GM21360 (cell line): ENCODE measurements at regions not wholly inside any gene's neighbourhood (a gene's known extent, or its start where the extent isn't known, plus 50 kb on each side); places are given as distances from the start of the nearest gene placed in this dataset.
"Not testable (repeated sequence)": the region's sequence is repeated elsewhere in the genome, so short reads cannot be mapped to it uniquely, and the experiment has no call there.

Source experiments
- ATAC-seq: cut with Tn5 transposase; IDR thresholded peaks from one replicate; pipeline ENCODE4 v1.9.1; 2021; ENCODE audit warnings: mild to moderate bottlenecking, moderate library complexity; ENCODE audit not compliant: unreplicated experiment

DNA sequence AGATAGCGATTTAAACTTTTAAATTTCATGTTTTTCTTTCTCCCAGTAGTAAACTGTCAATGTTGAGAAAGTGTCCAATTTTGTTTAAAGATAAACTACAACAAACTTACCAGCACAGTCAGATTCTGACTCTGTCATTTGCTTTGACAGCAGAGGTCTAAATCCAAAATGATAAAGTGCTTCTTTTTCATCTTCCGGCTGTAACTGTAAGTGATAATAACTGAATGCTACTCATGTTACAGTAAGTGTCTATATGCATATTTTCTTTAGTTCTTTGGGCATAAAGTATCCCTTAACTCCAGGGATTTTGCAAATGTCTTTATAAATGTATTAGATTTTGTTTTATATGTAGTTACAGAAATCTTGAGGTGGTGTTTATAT, 610.4 kb downstream of the RFPL4B start:
- ATAC-seq, result no peak

DNA sequence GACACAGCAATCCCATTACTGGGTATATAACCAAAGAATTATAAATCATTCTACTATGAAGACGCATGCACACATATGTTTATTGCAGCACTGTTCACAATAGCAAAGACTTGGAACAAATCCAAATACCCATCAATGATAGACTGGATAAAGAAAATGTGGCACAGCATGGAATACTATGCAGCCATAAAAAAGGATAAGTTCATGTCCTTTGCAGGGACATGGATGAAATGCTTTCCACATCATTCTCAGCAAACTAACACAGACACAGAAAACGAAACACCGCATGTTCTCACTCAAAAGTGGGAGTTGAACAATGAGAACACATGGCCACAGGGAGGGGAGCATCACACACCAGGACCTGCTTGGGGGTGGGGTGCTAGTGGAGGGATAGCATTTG, 613.0 kb downstream of the RFPL4B start:
- ATAC-seq, result not testable (repeated sequence)

DNA sequence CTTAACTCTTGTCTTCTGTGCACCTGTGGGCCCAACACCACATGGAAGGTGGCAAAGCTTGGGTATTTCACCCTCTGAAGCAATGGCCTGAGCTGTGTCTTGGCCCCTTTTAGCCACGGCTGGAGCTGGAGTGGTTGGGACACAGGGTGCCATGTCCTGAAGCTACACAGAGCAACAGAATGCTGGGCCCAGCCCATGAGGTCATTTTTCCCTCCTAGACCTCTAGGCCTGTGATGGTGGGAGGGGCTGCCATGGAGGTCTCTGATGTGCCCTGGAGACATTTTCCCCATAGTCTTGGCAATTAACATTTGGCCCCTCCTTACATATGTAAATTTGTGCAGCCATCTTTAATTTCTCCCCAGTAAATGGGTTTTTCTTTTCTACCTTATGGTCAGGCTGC, 620.8 kb downstream of the RFPL4B start:
- ATAC-seq, result no peak

DNA sequence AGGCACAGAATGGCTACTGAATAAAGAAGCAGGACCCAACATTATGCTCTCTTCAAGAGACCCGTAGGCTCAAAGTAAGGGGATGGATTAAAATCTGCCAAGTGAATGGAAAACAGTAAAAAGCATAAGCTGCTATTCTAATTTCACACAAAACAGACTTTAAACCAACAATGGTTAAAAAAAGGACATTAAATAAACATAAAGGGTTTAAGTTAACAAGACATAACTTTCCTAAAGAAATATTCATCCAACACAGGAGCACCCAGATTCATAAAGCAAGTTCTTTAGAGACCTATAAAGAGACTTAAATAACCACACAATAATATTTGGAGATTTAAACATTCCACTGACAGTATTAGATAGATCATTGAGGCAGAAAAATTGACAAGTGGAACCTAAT, 624.5 kb downstream of the RFPL4B start:
- no peak for ATAC-seq

DNA sequence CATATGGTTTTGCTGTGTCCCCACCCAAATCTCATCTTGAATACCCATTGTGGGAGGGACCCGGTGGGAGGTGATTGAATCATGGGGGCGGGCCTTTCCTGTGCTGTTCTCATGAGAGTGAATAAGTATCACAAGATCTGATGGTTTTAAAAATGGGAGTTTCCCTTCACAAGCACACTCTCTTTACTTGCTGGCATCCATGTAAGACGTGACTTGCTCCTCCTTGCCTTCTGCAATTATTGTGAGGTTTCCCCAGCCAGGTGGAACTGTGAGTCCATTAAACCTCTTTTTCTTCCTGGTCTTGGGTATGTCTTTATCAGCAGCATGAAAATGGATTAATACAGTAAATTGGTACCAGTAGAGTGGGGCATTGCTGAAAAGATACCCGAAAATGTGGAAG, 627.8 kb downstream of the RFPL4B start:
- ATAC-seq, result not testable (repeated sequence)

DNA sequence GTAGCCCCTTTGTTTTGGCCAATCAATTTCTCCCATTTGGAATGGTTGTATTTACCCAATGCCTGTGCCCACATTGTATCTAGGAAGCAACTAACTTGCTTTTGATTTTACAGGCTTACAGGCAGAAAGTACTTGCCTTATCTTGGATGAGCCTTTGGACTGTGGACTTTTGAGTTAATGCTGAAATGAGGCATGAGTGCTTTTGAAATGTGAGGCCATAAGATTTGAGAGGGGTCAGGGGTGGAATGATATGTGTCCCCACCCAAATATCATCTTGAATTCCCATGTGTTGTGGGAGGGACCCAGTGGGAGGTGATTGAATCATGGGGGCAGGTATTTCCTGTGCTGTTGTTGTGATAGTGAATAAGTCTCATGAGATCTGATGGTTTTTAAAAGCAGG, 629.4 kb downstream of the RFPL4B start:
- not testable (repeated sequence) for ATAC-seq

DNA sequence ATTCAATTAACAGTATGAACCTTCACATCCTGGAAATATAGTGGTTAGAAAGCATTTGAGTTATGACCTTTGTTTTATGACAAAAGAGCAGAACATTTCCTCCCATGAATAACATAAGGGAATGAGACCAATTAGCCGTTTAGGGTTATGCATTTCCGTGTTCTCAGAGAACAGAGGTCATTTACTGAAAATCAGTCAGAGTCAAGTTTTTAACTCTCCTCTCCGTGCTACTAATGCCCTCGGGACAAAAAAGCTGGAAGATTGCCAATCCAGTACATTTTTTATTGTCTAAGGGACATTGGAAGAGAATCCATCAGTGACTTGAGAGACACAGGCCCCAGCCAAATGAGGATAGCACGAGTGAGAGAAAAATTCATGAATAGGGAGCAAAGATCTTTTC, 632.7 kb downstream of the RFPL4B start:
- no peak for ATAC-seq

DNA sequence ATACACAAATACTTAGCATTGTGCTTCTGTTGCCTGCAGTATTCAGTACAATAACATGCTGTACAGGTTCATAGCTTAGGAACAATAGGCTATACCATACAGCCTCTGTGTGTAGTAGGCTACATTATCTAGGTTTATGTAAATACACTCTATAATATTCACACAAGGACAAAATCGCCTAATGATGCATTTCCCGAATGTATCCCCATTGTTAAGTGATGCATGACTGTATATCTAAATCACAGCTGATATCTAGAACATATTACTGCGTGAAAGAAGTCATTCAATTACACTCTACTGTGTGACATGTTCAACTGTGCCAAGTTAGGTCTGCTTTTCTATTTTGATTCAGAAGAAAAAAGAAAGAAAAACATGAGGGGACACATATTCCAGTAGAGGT, 633.5 kb downstream of the RFPL4B start:
- ATAC-seq, result no peak

DNA sequence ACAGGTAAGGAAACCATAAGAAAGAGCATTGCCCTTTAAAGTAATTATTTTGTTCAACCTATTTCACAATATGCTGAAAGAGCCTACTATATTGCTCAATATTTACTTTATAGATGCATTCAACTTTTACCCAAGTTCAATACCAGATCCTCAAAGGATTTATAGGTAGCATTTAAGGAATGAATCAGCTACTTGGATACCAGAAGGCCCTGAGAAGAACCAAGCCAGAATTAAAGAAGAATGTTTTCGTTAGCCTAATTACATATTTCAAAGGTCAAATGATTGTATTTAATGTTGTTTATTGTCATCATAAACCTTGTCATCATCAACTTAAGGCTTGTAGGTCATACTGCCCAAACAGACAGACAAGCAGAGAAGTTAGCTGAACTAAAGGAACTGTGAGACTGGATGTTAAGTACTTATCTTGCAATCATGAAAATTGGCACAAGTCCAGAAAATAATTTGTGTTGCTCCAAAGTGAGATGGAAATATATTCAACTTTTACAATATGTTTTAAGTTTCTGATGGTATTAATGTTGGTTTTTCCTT, 636.7 kb downstream of the RFPL4B start:
- no peak for ATAC-seq

DNA sequence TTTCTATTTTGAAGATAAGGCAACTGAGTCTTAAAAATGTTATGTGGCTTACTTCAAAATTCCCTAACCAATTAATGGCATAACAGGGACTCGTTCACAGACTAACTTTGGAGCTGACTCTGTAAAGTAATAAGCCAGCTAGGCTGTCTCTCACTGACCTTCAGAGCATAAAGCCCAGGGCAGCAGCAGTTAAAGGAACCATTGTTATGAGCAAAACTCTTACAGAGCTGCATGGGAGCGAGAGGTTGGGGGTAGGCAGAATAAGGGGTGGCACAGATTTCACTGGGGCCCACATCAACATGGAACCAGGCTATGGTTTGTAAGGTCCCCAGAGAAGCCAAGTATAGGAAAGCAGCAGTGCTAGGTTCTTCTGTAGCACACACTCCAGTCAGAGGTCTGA, 637.8 kb downstream of the RFPL4B start:
- ATAC-seq, result no peak

DNA sequence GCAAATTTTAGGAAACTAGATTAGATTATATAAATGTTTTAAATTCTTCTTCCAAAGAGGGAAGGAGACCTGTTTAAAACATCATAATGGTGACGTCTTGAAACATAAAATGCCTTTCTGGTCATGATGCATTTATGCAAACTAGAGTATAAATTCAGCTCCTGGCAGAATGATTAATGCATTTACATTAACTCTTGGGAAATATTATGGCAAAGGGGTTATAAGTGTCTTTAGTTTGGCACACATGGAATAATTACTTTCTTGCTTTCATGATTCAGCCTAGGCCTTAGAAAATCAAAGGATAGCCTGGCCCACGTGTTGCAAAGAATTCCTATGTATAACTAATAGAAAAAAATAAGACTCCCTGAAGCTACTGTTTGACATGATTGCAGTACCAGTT, 639.2 kb downstream of the RFPL4B start:
- ATAC-seq, result no peak

DNA sequence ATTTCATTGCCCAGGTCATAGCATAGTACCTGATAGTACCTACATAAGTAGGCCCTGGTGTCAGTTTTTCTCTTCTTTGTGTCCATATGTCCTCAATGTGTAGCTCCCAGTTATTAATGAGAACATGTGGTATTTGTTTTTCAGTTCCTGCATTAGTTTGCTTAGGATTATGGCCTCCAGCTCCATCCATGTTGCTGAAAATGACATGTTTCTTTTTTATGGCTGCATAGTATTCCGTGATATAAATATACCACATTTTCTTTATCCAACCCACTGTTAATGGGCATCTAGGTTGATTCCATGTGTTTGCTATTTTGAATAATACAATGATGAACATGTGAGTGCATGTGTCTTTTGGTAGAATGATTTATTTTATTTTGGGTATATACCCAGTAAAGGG, 641.6 kb downstream of the RFPL4B start:
- ATAC-seq, result no peak

DNA sequence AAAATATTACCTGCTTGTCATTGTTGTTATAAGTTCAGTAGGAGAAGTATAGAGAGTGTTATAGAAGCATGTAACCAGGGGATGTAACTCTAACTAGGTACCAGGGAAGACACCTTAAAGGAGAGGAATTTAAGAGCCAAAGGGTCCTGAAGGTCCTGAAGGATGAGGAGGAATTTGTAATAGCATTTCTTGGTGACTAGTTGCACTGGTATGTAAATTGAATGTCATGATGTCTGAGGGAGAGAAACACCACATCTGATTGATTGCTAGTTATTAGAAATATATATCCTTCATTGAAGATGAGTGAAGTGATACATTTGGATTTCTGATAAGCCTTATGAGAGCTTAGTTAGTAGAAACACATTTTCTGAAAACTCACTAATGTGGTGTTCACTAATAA, 643.8 kb downstream of the RFPL4B start:
- ATAC-seq, result no peak

DNA sequence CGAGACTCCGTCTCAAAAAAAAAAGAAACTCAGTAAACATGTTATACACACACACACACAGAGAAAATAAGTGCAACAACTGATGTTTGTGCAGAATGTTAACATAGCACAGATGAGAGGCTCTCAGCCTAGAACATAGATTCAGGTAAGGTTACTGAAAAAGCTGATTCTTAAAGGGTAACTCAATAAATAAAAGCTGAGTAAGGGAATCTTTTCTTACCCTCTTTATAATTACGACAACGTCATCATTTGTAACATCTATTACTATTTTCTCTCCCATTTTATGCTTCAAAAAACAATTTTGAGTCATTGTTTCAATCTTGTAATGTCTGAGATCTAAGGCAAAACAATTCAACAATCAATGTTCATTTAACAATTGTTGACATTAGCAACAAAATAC, 644.8 kb downstream of the RFPL4B start:
- ATAC-seq, result no peak

DNA sequence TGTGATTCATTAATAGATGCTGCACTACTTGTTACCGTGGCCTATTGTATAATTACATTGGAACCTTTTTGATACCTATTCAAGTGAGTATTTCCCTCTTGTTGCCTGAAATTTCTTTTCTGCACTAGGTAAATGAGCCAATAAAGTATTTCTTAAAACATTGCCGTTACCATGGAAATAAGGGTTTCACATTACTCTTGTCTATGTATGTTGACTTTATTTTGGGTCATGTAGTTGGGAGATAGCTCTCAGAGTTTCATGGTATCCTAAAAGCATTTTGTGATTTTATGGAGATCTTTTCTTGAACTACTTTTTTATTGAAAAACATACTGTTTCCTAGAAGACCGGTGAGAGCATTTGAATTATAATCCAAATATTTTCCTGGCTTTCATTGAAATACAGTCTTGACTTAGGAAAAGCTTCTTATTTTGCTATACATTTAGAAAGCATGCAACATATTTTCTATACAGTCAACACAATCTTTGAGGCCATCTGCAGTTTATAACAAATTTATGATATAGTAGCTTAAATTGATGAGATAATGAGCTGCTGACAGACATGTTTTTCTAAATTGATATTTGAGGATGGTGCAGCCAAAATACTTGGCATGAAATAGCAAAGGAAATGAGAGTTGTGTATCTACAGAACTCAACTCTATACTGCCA, 650.4 kb downstream of the RFPL4B start:
- ATAC-seq, result no peak

DNA sequence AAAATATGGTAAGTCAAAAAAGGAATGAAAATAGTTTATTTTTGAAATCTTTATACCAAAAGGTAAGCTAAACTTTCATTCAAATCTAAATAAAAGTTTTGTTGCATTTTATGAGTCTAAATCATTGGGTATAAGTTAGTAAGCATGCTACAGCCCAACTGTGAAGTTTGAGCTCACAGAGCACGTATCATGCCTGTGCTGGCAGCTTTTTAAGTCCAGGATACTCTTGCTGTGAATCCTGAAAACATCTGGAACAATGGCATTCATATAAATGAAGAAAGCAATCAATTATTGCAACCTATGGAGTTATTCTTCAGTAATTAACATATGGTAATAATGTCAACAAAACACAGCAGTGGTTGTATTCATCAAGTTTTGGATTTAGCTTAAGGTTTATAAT, 656.9 kb downstream of the RFPL4B start:
- no peak for ATAC-seq

DNA sequence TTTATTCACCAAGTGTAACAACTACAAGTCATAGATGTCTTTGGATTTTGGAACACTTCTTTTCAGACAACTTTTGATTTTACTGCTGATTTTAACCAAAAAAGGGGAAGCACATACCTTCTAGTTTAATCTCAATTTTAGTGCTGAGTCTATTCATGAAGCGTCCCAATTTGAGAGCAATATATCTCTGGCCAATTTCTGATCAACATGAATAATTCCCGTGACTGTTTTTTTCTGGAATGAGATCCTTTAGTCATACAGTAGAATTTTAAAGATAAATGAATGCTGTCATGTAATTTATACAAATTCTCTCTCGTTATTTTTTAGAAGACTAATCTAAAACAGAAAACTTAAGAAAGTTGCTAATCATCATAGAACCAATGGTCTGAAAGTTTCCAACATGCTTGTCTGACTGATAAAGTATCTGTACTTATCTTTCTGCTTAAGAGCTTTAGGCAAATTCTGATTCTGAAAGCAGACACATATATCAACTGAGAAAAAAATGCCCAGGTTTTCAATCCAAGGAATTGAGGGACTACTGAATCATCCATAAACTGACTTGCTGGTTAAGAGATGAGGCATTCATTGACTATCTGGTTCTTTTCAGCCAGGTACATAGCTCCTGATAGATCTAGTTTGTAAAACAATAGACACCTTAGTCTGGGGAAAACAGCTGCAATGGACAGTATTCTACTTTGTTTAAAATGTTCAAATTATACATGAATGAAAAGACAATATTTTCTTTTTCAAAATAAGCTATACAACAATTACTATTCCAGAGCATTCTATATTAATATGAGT, 657.5 kb downstream of the RFPL4B start:
- no peak for ATAC-seq

DNA sequence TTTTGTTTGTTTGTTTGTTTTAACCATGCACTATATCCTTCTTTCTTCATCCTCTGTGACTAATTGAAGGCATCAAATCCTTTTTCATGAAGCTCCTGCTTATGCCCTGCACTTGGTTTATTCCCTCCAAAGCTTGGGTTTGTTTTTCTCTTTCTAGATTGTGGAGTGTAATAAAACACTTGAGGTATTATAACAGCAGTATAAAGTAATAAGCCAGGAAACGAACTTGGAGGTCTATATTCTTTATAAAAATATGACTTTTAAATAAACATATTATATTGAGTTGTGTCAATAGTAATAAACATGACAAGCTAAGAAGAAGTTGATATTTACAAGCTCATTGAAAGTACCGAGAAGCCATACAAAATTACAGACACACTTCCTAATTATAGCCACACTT, 659.4 kb downstream of the RFPL4B start:
- ATAC-seq, result no peak

DNA sequence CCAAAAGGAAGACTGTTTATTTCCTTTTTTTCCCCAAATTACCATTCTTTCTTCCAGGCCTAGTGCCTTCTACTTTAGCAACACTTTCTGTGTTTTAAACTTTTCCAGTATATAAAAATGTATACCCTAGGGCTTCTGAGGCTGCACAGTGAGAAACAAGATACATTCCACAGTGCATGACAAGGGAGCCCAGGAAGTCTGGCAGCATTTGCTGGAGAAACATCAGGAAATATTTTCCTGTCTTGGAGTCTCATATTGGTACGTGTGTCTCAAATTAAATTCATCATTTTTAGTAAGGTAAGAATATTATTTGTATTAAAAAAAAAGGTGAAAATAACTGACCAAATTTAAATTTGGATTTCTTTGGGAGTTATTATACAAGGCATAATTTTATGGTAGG, 662.6 kb downstream of the RFPL4B start:
- no peak for ATAC-seq

DNA sequence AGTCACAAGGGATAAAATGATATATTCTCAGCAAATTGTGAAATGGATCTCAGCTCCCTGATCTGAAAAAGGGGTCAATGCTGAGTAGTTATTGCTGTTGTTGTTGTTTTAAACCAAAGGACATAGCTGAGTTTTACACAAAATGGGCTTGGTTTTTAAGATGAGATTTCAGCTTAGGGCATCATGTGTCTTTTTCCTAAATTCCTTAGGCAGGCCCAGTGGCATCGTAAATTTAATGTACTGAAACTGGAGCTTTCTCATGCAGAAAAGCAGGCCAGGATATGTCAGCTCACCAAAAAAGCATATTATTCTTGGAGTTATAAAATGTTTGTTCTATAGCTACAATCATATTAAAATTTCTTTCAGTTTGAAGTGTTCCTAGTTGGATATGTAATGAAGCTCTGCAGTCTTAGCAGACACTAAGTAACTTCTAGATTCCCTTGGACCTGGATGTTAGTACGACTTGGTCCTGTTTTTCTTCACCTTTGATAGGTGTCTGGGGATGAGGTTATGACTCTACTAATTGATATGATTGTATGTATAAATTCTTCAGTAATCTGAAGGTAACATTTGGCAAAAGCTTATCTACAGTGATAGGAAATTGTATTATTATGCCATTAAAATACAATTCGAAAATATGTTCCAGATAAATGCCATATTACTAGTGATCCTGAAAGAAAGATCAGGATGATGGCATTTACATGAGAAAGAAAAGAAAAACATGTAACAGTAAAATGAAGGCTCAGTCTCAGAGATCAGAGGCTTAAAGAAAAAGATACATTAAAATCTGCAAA, 663.3 kb downstream of the RFPL4B start:
- ATAC-seq, result no peak

DNA sequence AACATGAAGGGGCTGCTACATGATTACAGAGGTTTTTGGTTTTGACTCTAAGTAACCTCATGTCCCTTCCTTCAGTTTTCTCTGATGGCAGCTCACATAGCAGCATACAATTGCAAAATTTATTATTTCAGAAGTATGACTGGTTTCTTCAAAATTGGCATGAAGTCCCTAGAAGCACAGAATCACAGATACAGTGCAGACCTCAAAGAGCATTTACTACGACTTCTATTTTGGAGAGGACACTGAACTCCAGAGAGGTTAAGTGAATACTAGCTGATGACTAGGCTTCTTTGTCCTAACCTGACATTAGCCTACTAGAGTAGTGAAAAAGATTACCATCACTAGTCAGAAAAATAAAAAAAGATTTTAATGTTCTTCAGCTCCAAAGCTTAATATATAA, 664.3 kb downstream of the RFPL4B start:
- ATAC-seq, result no peak

DNA sequence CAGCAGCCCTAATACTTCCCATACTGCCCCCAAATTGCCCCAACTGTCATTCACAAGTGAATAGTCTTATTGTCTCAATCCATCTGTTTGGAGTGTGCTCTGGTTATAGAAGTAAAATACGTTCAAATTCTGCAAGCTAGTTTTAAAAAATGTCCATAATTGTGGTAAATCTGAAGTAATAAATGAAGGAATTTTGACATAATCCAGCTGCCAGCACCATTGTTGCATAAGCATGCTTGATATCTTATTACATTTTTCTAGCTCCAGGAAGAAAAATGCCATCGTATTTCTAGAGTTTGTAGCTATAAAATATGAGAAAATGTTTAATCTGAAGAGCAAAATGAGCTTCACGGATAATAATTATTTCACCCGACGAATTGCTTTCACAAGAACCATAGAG, 664.7 kb downstream of the RFPL4B start:
- no peak for ATAC-seq
